Heart right ventricle (tissue), 16 donors: ENCODE measurements at regions not wholly inside any gene's neighbourhood (a gene's known extent, or its start where the extent isn't known, plus 50 kb on each side); places are given as distances from the start of the nearest gene placed in this dataset.

Source experiments
- ATAC-seq, 8 donors: fragments of 200-7000 bp; cut with Tn5 transposase; one replicate each; pipeline ENCODE4 v1.9.1; 2020; ENCODE audit warnings: mild to moderate bottlenecking in 8 of 8, moderate library complexity in 8 of 8, moderate number of reproducible peaks in 1 of 8
- DNase-seq, 2 donors: peaks; one replicate each; pipeline ENCODE4 v3.0.0-alpha.2; 2020
- H3K27ac ChIP-seq, 10 donors: fragments of 200-600 bp; sonication (generic) in 2 of 10; one replicate each; pipeline versions ENCODE4 v1.5.0 to v1.8.0; 2020 to 2022; ENCODE audit warnings: mild to moderate bottlenecking in 3 of 10
- H3K27me3 ChIP-seq, 7 donors: fragments of 200-600 bp; one replicate each; pipeline ENCODE4 v1.8.0; 2021 to 2022; ENCODE audit warnings: mild to moderate bottlenecking in 2 of 7
- H3K36me3 ChIP-seq, 9 donors: fragments of 200-600 bp; sonication (generic) in 1 of 9; one replicate each; pipeline versions ENCODE4 v1.5.0 to v1.8.0; 2020 to 2022; ENCODE audit warnings: mild to moderate bottlenecking in 2 of 9
- H3K4me1 ChIP-seq, 9 donors: fragments of 200-600 bp; sonication (generic) in 1 of 9; one replicate each; pipeline versions ENCODE4 v1.5.0 to v1.8.0; 2020 to 2022; ENCODE audit warnings: mild to moderate bottlenecking in 4 of 9
- H3K4me3 ChIP-seq, 10 donors: fragments of 200-600 bp; sonication (generic) in 2 of 10; one replicate each; pipeline versions ENCODE4 v1.5.0 to v1.8.0; 2020 to 2022; ENCODE audit warnings: mild to moderate bottlenecking in 7 of 10, moderate library complexity in 2 of 10
- H3K9me3 ChIP-seq, 11 donors: fragments of 200-600 bp in 10 of 11; sonication (generic) in 2 of 11; one replicate each; pipeline versions ENCODE4 v1.5.0 to v1.8.0; 2013 to 2022; ENCODE audit warnings: mild to moderate bottlenecking in 2 of 11, control low read depth in 1 of 11, moderate library complexity in 1 of 11
- WGBS, 2 donors: extraction: QIAGEN DNeasy Blood & Tissue Kit; methylation state at CpG; one replicate each; pipeline ENCODE4 v1.1.7; 2013; ENCODE audit warnings: inconsistent platforms in 1 of 2; 5-methylcytosine and 5-hydroxymethylcytosine counted together
- intact Hi-C, 10 donors: fragments of 100-400 bp; cut with DNase I; formaldehyde crosslinking; loops; one replicate each; pipeline versions ENCODE4 v1.11.1 to v1.14.2; 2022
- TF ChIP-seq, protein P1 (sequence below), 9 donors: fragments of 200-600 bp; sonication (generic) in 2 of 9; IDR thresholded peaks; one replicate each; pipeline versions ENCODE4 v1.5.0 to v1.8.0; 2021 to 2022; ENCODE audit warnings: antibody characterized with exemption in 9 of 9, mild to moderate bottlenecking in 5 of 9, moderate library complexity in 1 of 9
- donor health status: Arrhythmogenic right ventricular cardiomyopathy.
- donor health status: ischemic (EF 13 %, LVEDD 7.1; RV severe dilation, severe dysfunction).
- donor health status: healthy with polysubstance abuse.
- donor health status: DM: no; HTN: yes; CAD: no.
- donor health status: DM: no; HTN: no; CAD: no.
- donor health status: ischemic (EF 25% LVEDD 6.9; RV normal size, moderate dysfunction).
- donor health status: ischemic (EF 25% LVEDD 5.7; RV mildly dilated, moderate dysfunction).
- donor health status: healthy.
- donor health status: DM: yes; HTN: yes; CAD: no.
- donor health status: Ischemic cardiomyopathy.
- donor health status: ischemic (EF 35%, LVEDD 5.7; RV mildly dilated, moderate dysfunction).
- donor health status: nonischemic (EF 11% LVEDD 7.7; RV severe dilation, severe dysfunction).
- donor health status: DM: yes; HTN: yes; CAD: no.
- donor health status: PGD.
- donor health status: ischemic (EF 29% LVEDD 5.4; RV normal size, mild dysfunction).
- donor health status: nonischemic (EF 23%, LVEDD 6.1; RV moderate dilation, normal function).

DNA sequence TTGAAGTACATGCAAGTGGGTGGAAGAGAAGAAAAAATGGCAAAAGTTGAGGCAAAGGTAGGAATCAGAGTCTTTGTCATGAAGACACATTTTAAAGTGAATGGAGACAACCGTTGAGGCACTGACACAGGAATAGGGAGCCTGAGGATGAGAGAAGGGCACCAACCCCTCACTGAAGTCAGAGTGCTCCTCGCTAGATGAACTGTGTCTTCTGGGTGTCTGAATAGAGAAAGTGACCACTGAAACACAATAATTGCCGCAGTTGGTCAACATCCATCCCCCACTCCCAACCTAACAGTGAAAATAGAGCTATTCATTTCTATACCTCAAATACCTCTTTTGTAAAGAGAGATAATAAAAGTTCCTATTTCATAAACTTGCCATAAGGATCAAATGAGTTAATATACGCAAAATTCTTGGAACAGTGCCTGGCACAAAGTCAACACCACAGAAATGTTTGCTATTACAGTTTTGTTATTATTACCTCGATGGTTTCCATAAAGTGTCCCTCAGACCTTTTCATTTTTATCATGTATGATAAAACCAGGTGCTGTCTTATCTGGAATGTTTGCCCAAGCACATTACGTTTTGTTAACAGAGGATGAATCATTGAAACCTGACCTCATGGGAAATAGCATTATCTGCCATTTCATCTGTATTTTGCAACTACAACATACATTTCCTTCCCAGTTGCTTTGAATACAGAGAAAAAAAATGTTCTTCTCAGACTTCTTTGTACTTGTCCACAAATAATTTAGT is 61.8 kb upstream of the SP4 start:
- DNase-seq (no peak), ATAC-seq (no peak)
- no peak overlapping the region for H3K27ac ChIP-seq
- no peaks in the 10 kb centered on the region for H3K36me3 ChIP-seq
- intact Hi-C loops = no loop called here
- no peak overlapping the region for H3K4me3 ChIP-seq
- peaks cover 0 to 4% (median 0%) of the 10 kb centered on the region in 9 donors for H3K4me1 ChIP-seq
- H3K27me3 ChIP-seq = peaks cover 0 to 6% (median 0%) of the 10 kb centered on the region in 7 donors
- TF ChIP-seq, protein P1, sequence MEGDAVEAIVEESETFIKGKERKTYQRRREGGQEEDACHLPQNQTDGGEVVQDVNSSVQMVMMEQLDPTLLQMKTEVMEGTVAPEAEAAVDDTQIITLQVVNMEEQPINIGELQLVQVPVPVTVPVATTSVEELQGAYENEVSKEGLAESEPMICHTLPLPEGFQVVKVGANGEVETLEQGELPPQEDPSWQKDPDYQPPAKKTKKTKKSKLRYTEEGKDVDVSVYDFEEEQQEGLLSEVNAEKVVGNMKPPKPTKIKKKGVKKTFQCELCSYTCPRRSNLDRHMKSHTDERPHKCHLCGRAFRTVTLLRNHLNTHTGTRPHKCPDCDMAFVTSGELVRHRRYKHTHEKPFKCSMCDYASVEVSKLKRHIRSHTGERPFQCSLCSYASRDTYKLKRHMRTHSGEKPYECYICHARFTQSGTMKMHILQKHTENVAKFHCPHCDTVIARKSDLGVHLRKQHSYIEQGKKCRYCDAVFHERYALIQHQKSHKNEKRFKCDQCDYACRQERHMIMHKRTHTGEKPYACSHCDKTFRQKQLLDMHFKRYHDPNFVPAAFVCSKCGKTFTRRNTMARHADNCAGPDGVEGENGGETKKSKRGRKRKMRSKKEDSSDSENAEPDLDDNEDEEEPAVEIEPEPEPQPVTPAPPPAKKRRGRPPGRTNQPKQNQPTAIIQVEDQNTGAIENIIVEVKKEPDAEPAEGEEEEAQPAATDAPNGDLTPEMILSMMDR (IDR thresholded peaks at IDR 0.05) = no peak
- WGBS, 2 donors = 66 to 72% methylated on average over 6 of the region's 6 CpGs
- no peaks in the 10 kb centered on the region for H3K9me3 ChIP-seq

- Histone ChIP-seq H3K9me3 (no peaks in the 10 kb centered on the region), H3K4me3 (no peak overlapping the region), H3K4me1 (peaks cover 0 to 4% (median 0%) of the 10 kb centered on the region in 9 donors), H3K27ac (no peak overlapping the region), H3K36me3 (no peaks in the 10 kb centered on the region), H3K27me3 (peaks cover 0 to 6% (median 0%) of the 10 kb centered on the region in 7 donors)
- ATAC-seq (no peak), DNase-seq (no peak)
- WGBS, 2 donors = 69 to 76% methylated on average over 3 of the region's 3 CpGs
- TF ChIP-seq, protein P1 (IDR thresholded peaks at IDR 0.05) = no peak
- intact Hi-C loops = no loop called here
Observed at GRCh38 chr7:21367081-21367480, 60.8 kb upstream of the SP4 start.

GRCh38 chr7:21367537-21367936 is 60.3 kb upstream of the SP4 start:
- DNase-seq (no peak), ATAC-seq (no peak)
- 89 to 92% methylated on average over 10 of the region's 10 CpGs for WGBS, 2 donors
- Histone ChIP-seq H3K4me1 (peaks cover 0 to 4% (median 0%) of the 10 kb centered on the region in 9 donors), H3K27me3 (peaks cover 0 to 6% (median 0%) of the 10 kb centered on the region in 7 donors), H3K27ac (no peak overlapping the region), H3K9me3 (no peaks in the 10 kb centered on the region), H3K36me3 (no peaks in the 10 kb centered on the region), H3K4me3 (no peak overlapping the region)
- TF ChIP-seq, protein P1 (IDR thresholded peaks at IDR 0.05) = no peak
- intact Hi-C loops = no loop called here

GRCh38 chr7:21368317-21368716 is 59.6 kb upstream of the SP4 start:
- intact Hi-C loops = no loop called here
- TF ChIP-seq, protein P1 (IDR thresholded peaks at IDR 0.05) = no peak
- WGBS, 2 donors = 17 to 35% methylated on average over 1 of the region's 1 CpG

More at GRCh38 chr7:21368317-21368716, 59.6 kb upstream of the SP4 start:
- H3K4me3 ChIP-seq = no peak overlapping the region
- DNase-seq = no peak
- no peak for ATAC-seq
- H3K27ac ChIP-seq = no peak overlapping the region
- peaks cover 0 to 6% (median 0%) of the 10 kb centered on the region in 7 donors for H3K27me3 ChIP-seq
- H3K9me3 ChIP-seq = peaks cover 0 to 6% (median 0%) of the 10 kb centered on the region in 11 donors
- peaks cover 0 to 4% (median 0%) of the 10 kb centered on the region in 9 donors for H3K4me1 ChIP-seq
- no peaks in the 10 kb centered on the region for H3K36me3 ChIP-seq
